GM21529 (cell line): ENCODE measurements at regions not wholly inside any gene's neighbourhood (a gene's known extent, or its start where the extent isn't known, plus 50 kb on each side); places are given as distances from the start of the nearest gene placed in this dataset.
"Not testable (repeated sequence)": the region's sequence is repeated elsewhere in the genome, so short reads cannot be mapped to it uniquely, and the experiment has no call there.

Experiments used
- ATAC-seq: cut with Tn5 transposase; IDR thresholded peaks from one replicate; pipeline ENCODE4 v1.9.1; 2021; ENCODE audit not compliant: unreplicated experiment

DNA sequence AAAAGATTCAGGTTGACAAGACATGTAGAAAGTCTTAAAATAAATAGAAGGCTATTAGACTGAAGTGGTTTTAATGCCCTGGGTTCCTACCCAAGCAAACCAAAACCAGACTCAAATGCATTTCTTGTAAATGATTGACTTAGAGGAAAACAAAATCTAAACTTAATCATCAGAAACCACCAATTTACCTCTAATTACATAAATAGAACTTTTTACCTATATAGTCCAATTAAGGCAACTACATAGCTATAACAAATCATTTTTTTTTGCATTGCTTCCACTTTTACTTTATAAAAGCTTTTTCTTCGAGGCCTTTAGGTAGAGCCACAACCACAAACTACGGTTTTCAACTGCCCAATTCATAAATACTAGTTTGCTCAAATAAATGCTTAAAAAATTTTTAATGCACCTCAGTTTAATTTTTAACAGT lies 231.3 kb upstream of the ARHGEF26 start:
- peak; percentile 43 for ATAC-seq

DNA sequence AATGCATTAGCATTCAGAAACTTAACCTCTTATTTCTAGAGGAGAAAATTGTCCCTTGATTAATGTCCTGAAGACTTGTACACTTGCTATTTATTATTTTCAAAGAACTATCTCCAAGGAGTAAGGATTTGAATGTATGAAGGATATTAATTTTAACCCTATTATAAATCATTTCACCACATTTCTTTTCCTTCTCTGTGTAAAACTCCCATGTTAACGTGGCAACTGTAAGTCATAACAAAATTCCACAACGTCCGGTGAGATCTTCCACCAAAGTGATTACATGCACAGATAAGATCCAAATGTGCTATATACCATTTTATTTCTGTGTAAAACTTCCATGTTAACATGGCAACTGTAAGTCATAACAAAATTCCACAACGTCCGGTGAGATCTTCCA lies 229.1 kb upstream of the ARHGEF26 start:
- ATAC-seq = no peak

DNA sequence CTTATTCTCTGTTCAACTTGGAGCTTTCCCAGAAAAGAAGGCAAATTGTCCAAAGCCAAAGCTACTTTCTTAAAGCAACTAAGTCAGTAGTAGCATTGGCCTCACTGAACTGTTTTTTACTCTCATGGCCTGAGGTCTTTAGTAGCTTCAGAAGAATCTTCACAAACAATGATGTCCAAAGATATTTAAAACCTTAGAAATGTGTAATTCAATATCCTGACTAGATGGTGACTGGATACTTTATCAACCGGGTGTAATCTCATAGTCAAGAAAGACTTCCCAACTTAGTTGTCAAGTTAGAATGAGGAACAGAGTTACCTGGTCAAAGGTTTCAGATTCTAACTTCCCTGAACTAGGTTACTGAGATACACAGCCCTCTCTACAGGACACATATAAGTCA lies 226.3 kb upstream of the ARHGEF26 start:
- ATAC-seq = no peak

DNA sequence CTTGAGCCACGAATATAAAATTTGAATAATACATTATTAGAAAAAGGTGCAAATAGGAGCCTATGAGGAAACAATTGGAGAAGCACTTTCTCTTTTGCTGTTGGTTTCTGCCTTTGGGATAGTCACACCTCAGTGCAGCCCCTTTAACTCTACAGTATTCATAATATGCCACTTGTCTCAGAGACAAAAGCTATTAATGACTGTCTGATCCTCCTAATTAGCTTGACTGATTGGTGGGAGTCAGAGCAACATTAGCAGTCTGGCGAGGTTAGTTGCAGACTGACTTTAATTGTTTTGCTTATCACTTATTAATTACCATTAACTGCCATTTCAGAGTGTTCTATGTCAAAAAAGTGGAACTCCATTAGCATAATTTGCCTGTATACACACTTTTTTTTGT lies 225.0 kb upstream of the ARHGEF26 start:
- no peak for ATAC-seq

DNA sequence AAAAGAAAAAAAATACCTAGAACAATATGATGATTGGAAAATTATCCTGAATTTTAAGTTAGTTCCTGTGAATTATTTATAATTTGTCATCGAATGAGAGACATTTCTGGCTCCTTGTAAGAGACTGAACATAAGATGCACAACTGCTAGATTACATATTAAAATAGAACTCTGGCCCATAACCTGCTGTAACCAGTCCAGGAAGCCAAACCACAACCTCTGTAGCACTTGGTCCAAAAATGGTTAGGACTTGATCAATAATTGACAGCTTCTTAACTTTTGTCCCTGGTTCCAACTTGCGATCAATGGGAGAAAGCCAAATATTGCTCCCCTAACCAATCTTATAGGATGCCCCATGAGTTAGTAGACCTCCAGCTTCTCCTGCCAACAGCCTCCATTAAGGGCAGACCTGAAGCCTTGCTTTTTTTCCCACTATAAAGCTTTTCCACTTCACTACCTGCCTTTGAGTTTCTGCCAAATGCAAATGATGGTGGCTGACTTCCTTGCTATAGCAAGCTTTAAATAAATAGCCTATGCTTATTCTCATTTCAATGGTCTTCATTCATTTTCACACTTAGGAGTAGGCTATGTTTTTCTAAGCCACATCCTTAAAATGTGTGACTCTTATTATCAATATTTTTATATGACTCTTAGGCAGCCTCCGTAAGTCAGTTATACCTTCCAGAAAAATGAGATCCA lies 224.0 kb upstream of the ARHGEF26 start:
- peak; percentile 76 for ATAC-seq

DNA sequence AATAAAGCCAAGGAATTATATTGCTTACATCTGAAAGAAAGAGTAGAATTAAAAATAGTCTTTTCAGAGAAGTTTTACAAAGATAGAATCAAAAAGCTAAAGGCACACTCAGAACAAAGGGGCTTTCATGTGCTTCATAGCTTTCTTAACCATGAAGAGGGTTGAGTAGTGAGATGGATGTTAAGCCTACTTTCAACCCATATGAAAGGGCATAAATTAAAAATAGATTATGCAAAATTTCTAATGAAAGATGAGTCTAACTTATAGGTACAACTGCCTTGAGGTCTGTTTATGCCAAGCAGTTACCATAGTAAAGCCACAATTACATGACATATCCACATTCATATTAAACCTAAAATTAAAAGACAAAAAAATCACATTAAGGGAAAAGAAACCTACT lies 223.3 kb upstream of the ARHGEF26 start:
- peak; percentile 80 for ATAC-seq

DNA sequence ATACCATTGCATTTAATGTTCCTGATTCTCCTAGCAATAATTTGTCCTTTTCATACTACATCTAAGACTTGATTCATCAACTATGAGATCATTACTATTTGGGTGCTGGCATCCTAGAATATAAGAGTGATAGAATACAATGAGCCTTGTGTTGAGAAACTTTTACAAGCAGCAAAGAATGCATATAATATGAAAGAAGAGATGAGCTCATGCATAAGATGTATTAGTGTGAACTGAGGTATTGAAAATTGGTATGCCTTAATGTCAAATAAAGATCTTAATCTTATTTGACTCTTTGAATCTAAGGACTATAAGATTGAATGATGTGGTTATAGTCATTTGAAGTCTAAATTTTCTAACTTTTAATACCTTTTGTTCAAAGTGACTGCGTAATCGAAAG lies 220.0 kb upstream of the ARHGEF26 start:
- ATAC-seq = no peak

DNA sequence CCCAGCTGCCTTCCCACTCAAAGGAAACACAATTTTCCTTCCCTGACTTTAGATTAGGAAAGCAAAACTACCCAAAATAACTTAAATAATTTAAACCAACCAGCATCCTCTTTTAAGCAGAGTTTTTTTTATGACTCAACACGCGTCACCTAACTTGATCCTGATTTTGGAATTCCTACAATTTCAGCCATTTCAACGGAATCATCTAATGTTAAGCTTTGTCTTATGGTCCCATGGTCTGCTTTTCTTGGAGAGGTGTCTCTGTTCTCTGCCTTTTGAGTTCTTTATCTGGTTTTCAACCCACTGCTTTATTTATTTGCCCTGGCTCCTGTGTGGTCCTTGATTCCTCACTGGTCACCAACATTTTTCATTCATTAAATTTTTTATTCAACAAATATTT lies 219.2 kb upstream of the ARHGEF26 start:
- ATAC-seq = no peak

DNA sequence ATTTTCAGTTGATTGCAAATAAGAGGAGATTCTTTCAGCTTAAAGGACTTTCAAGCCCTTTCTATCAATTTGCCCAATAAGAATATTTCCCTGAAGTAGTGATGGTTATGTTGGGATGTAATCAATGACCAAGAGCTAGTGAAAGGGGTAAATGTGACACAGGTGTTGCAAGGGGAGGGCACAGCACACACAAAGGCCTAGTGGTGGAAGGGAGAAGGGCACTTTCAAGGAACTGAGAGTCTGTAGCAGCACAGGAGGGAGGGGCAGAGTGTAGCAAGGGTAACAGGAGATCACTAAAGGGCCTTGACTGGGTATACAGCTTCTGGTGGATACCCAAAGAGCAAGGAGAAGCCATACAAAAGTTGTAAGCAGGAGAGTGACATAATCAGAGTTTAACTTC lies 217.8 kb upstream of the ARHGEF26 start:
- ATAC-seq = no peak

DNA sequence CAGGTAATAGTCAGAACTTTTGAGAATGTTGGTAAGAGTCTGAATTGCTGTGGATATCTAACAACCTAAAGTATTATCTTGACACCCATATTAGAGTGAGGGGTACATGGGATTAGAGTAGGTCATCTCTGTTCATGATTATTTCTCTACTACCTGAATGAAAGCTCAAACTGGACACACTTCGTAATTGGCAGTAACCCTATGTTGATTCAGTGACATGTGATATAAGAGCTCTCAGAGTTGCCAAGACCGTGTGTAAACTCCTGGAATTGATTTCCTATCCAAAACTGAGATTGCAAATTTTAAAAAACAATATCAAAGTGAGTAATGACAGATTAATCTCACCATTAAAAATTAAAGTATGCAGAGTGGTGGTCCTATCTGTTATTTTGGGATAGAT lies 214.8 kb upstream of the ARHGEF26 start:
- ATAC-seq = no peak

DNA sequence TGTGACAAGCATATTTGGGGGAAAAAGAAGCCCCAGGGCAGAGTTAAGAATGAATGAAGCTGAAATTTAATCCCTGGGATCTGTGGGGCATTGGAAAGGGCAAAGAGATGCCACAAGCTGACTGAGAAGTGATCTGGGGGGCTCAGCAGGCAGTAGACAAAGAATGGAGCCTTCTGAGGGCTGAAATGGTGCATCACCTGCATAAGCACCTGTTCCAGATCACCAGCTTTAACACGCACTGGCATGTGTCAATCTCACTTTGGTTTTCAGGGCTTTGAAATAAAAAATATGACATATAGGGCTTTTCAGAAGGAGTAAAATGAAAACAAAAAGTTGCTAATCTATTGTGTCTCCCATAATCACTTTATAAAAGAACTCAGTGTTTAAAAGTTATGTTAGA lies 210.8 kb upstream of the ARHGEF26 start:
- ATAC-seq = no peak

DNA sequence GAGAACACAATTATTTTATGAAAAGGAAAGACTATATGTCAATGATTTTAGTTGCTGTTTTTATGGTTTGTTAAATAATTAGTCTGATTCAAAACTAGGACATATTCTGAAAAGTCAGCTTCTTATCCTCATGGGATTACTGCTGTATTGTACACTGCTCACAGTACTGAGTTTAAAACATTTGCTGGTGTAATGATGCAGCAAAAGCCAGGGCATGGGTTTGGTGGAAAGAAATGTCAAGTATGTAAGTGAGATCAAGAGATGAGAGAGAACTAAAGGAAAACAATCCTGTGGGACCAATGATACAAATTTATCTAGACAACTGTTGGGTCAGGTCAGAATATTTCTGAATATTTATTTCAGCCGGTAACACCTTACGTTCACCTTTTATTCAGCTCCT lies 210.1 kb upstream of the ARHGEF26 start:
- no peak for ATAC-seq

DNA sequence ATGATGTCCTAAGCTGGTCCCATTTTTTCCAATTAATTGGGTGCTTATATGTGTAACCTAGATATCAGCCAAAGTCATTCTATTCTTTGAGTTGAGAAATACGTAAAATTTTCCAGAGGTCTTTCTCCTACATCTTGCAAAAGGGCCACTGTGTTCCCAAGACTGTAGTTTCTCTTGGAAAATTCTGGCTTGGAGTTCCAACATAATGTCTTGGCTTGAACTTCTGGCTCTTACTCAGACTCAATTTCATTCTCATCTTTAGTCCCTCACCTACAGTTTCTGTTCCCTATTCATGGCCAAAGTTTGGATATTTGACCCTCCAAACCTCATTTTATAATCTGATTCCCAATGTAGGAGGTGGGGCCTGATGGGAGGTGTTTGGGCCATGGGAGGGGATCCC lies 201.4 kb upstream of the ARHGEF26 start:
- ATAC-seq = no peak

DNA sequence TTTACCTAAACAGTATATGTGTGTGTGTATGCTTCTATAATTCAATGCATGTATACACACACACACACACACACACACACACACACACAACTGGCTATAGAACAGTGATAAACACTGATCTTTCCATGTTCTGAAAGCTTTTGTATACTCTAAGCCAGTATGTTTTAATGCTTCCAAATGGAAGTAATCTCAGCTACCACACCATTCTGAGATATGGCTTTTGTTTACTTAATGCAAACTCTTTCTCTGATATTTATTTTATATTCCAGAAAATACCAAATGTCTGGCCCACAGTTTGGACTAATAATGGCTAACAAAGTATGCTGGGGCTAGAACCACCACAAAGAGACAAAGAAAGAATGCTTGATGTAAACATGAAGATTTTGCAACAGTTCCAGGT lies 199.4 kb upstream of the ARHGEF26 start:
- no peak for ATAC-seq

DNA sequence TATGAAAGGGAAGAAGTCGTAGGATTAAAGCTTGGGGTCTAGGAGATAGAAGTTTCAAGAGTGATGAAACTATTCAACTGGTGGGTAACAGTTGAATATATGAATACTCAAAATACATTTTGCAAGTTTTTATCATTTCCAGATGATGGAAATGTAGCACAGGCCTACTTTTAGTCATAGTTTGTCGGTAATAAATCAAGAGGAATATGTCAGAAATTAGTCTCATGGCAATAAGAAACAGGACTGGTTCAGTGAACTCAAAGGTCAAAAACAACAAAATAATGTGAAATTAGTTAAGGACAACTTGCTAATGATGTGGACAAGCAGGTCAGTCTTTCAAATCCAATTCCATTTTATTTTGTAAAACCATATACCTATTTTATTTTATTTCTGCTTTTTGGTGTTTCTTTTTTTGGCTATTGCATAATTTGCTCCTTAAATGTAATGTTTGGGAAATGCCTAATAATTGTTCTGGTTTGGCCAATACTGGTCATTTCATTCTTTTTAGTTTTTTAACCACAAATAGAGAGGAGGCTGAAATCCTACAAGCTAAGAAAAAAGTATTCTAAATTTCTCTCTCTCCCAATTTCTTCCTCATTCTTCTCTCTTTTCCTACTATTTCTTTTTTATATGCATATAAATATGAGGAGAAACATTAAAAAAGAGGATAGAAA lies 195.2 kb upstream of the ARHGEF26 start:
- ATAC-seq = no peak

DNA sequence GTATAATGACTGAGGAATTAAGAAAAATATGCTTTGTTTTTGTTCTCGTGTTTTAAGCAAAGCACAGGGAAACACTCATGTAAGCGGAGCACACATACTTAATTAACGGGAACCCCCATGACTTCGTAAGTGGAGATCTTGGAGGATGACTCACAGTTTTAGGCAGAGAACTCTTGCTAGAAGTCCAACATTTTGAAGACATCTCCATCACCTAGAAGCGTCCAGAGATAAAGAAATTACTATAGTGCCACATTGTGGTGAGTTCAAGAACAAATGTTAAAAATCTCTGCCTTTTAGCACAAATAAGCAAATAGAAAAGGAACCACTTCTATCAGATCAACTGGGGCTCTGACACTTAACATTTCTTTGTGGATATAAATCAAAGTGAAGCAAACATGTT lies 194.1 kb upstream of the ARHGEF26 start:
- peak; percentile 72 for ATAC-seq

DNA sequence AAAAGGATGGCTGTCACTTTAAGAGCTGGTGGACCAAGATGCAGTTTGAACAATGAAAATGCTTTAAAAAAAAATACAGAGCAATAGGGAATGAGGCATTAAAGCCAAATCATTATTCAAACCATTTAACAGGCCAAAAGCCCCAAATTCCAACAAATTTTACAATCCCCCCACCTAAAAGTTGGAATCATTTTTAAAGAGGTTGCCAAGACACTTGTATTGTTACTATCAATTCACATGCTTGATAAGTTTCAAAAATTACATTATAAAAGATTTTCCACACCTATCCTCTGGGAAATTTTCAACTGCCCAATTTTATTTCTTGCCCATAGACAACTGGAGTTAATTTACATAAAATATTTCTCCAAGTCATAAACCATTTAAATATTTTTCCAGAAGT lies 192.3 kb upstream of the ARHGEF26 start:
- ATAC-seq = no peak

DNA sequence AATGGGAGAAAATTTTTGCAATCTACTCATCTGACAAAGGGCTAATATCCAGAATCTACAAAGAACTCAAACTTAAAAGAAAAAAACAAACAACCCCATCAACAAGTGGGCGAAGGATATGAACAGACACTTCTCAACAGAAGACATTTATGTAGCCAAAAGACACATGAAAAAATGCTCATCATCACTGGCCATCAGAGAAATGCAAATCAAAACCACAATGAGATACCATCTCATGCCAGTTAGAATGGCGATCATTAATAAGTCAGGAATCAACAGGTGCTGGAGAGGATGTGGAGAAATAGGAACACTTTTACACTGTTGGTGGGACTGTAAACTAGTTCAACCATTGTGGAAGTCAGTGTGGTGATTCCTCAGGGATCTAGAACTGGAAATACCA lies 187.7 kb upstream of the ARHGEF26 start:
- not testable (repeated sequence) for ATAC-seq

DNA sequence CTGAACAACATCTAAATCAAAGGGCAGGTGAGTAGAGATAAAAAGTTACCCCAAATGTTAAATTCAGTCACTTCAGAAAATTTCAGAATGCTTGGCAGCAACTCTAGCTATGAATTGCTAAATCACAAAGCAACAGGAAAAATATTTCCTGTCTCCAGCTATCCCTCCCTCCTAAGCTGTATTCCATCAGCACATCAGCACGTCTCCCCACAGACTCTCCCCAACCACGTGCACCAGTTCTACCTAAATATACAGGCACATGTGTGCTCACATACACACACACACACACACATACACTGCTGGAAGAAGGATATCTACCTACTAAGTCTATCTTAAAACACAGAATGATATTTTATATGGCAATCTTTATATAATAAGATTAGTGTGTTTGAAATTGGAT lies 177.1 kb upstream of the ARHGEF26 start:
- ATAC-seq = no peak

DNA sequence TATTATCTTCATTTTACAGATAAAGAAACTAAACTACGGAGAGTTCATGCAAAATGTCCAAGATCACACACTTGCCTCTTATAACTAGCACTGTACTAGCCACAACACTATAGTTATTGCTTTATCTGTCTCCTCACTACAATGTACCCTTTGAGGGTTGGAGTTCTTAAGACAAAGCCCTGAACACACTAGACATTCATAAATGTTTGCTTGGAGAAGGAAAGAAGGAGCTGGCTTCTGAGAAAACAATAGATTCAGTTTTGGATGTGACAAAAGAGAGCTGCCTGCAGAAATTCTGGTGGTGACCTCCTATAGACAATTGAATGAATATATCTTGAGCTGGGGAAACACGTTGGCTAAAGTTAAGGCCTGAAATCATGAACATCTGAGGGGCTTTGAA lies 169.9 kb upstream of the ARHGEF26 start:
- no peak for ATAC-seq

DNA sequence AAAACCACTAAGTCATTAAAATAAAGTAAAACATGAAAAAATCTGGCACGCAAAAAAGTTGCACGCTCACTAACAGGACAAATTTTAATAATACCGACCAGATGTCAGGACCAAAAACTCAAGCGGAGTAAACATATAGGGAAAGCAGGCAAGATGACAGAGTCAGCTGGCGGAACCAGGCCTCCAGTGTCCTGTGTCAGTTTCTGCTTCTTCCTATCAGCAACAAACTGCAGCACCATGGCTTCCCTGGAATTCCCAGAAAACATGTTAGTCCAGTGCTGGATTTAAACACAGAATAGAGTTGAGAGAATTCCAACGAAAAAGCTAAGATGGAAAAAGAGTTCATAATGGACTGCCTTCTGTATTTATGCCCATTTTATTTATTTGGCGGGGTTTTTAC lies 169.1 kb upstream of the ARHGEF26 start:
- no peak for ATAC-seq

DNA sequence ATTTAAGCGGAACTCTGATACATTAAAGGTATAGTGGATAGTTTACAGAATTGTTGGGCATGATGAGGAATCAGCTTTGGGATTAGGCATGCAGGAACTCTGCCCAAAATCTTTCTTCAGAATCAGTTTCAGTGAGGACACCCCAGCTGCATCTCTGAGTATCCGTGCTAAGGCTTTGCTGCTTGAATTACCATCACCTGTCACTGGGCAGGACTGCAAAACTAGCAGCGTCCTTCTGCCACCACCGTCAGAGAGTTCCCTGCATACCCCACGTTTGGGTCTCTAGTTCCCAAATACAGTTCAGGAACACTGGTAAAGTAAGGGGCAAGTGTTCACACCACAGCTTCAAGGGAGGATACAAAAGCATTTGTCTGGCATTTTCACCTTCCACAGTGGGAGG lies 164.6 kb upstream of the ARHGEF26 start:
- ATAC-seq = no peak

DNA sequence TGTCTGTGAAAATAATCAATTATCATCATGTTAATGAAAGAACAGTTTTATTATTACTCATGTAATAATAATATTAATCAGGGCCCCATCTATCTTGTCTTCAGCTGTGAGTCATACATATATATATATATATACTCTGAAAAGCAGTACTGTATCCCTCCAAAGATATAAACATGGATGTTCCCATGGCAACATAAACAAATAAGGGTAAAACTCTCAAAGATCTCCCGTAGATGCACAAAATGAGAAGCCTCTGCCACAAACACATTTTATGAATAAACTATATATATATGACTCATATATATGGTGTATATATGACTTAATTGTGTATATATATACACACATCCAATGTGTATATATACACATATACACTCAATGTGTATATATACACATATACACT lies 163.8 kb upstream of the ARHGEF26 start:
- ATAC-seq = no peak
